ENCODE measurements at regions not wholly inside any gene's neighbourhood (a gene's known extent, or its start where the extent isn't known, plus 50 kb on each side); places are given as distances from the start of the nearest gene placed in this dataset.

- H3K4me3 Mint-ChIP-seq (ENCODE audit: low read depth) = no peak overlapping the region
- peaks cover 20% of the 10 kb centered on the region for H3K4me1 Mint-ChIP-seq (ENCODE audit: low read depth)
- TF ChIP-seq CTCF (IDR thresholded peaks at IDR 0.05; ENCODE audit: unreplicated experiment) = no peak
- H3K9me3 Mint-ChIP-seq (ENCODE audit: low read depth) = no peaks in the 10 kb centered on the region
- H3K27ac Mint-ChIP-seq = no peak overlapping the region
- no peak for DNase-seq (ENCODE audit: low spot score, unreplicated experiment)
- H3K27me3 Mint-ChIP-seq = peaks cover 14% of the 10 kb centered on the region
- no peaks in the 10 kb centered on the region for H3K36me3 Mint-ChIP-seq (ENCODE audit: insufficient read depth)
These were observed 146.8 kb upstream of the GSE1 start for GRCh38 chr16:85466304-85466700.

- TF ChIP-seq CTCF (IDR thresholded peaks at IDR 0.05; ENCODE audit: unreplicated experiment) = no peak
- no peak overlapping the region for H3K27ac Mint-ChIP-seq
- no peak for DNase-seq (ENCODE audit: low spot score, unreplicated experiment)
- peaks cover 18% of the 10 kb centered on the region for H3K27me3 Mint-ChIP-seq
- no peaks in the 10 kb centered on the region for H3K36me3 Mint-ChIP-seq (ENCODE audit: insufficient read depth)
- H3K4me3 Mint-ChIP-seq (ENCODE audit: low read depth) = no peak overlapping the region
- H3K4me1 Mint-ChIP-seq (ENCODE audit: low read depth) = peaks cover 21% of the 10 kb centered on the region
- no peaks in the 10 kb centered on the region for H3K9me3 Mint-ChIP-seq (ENCODE audit: low read depth)
These were observed 146.1 kb upstream of the GSE1 start for GRCh38 chr16:85466989-85467388.

GRCh38 chr16:85469929-85470590 is 143.1 kb upstream of the GSE1 start:
- Mint-ChIP-seq H3K4me3 (ENCODE audit: low read depth) (no peak overlapping the region), H3K4me1 (ENCODE audit: low read depth) (peaks cover 15% of the 10 kb centered on the region), H3K27ac (no peak overlapping the region), H3K9me3 (ENCODE audit: low read depth) (no peaks in the 10 kb centered on the region), H3K27me3 (peaks cover 39% of the 10 kb centered on the region), H3K36me3 (ENCODE audit: insufficient read depth) (no peaks in the 10 kb centered on the region)
- DNase-seq (ENCODE audit: low spot score, unreplicated experiment) = no peak
- no peak for TF ChIP-seq CTCF (IDR thresholded peaks at IDR 0.05; ENCODE audit: unreplicated experiment)

GRCh38 chr16:85470873-85471272 is 142.2 kb upstream of the GSE1 start:
- H3K27ac Mint-ChIP-seq = no peak overlapping the region
- H3K4me1 Mint-ChIP-seq (ENCODE audit: low read depth) = peaks cover 17% of the 10 kb centered on the region
- no peak for TF ChIP-seq CTCF (IDR thresholded peaks at IDR 0.05; ENCODE audit: unreplicated experiment)
- DNase-seq (ENCODE audit: low spot score, unreplicated experiment) = no peak
- H3K9me3 Mint-ChIP-seq (ENCODE audit: low read depth) = no peaks in the 10 kb centered on the region
- H3K4me3 Mint-ChIP-seq (ENCODE audit: low read depth) = no peak overlapping the region
- H3K36me3 Mint-ChIP-seq (ENCODE audit: insufficient read depth) = no peaks in the 10 kb centered on the region
- H3K27me3 Mint-ChIP-seq = peaks cover 34% of the 10 kb centered on the region

- H3K4me1 Mint-ChIP-seq (ENCODE audit: low read depth) = peaks cover 17% of the 10 kb centered on the region
- peaks cover 34% of the 10 kb centered on the region for H3K27me3 Mint-ChIP-seq
- no peak overlapping the region for H3K27ac Mint-ChIP-seq
- no peak for TF ChIP-seq CTCF (IDR thresholded peaks at IDR 0.05; ENCODE audit: unreplicated experiment)
- H3K9me3 Mint-ChIP-seq (ENCODE audit: low read depth) = no peaks in the 10 kb centered on the region
- DNase-seq (ENCODE audit: low spot score, unreplicated experiment) = no peak
- no peaks in the 10 kb centered on the region for H3K36me3 Mint-ChIP-seq (ENCODE audit: insufficient read depth)
- H3K4me3 Mint-ChIP-seq (ENCODE audit: low read depth) = no peak overlapping the region
These were observed 141.4 kb upstream of the GSE1 start for GRCh38 chr16:85471469-85472431.
